Activated CD8-positive, alpha-beta T cell treated with anti-CD3 and anti-CD28 coated beads for 36 hours (primary cell): ENCODE measurements at regions not wholly inside any gene's neighbourhood (a gene's known extent, or its start where the extent isn't known, plus 50 kb on each side); places are given as distances from the start of the nearest gene placed in this dataset.

Experiments used
- ATAC-seq: fragments of 200-7000 bp; cut with Tn5 transposase; one replicate; pipeline ENCODE4 v1.10.0; 2021; ENCODE audit warnings: mild to moderate bottlenecking, moderate library complexity
- CTCF ChIA-PET: fragments of 350-600 bp; sonication (Branson Sonifier 250); formaldehyde crosslinking; loops from one replicate; lab custom pipeline; 2021; ENCODE audit warnings: antibody characterized with exemption; lab: Charles Lee
- POLR2A ChIA-PET: fragments of 350-600 bp; sonication (Branson Sonifier 250); formaldehyde crosslinking; loops from one replicate; lab custom pipeline; 2021; ENCODE audit warnings: antibody characterized with exemption; lab: Charles Lee
- DNase-seq: peaks from one replicate; pipeline ENCODE4 v3.0.0-alpha.2; 2020
- H3K27ac Mint-ChIP-seq: one replicate; pipeline ENCODE4 v1.8.0; 2021; ENCODE audit warnings: mild to moderate bottlenecking, mixed read lengths
- H3K27me3 Mint-ChIP-seq: one replicate; pipeline ENCODE4 v1.8.0; 2021; ENCODE audit warnings: mixed read lengths
- H3K36me3 Mint-ChIP-seq: one replicate; pipeline ENCODE4 v1.8.0; 2021; ENCODE audit warnings: low read depth, mixed read lengths
- H3K4me1 Mint-ChIP-seq: one replicate; pipeline ENCODE4 v1.8.0; 2021; ENCODE audit warnings: low read depth, mixed read lengths
- H3K4me3 Mint-ChIP-seq: one replicate; pipeline ENCODE4 v1.8.0; 2021; ENCODE audit warnings: mild to moderate bottlenecking, moderate library complexity, mixed read lengths
- H3K9me3 Mint-ChIP-seq: one replicate; pipeline ENCODE4 v1.8.0; 2021; ENCODE audit warnings: mixed read lengths
- CTCF ChIP-seq: fragments of 200-600 bp; IDR thresholded peaks from one replicate; pipeline ENCODE4 v1.8.0; 2022; ENCODE audit warnings: antibody characterized with exemption, mild to moderate bottlenecking
- intact Hi-C: fragments of 100-400 bp; cut with micrococcal nuclease; formaldehyde crosslinking; loops from one replicate; pipeline ENCODE4 v1.10.0; 2022

GRCh38 chr10:28849309-28849708 is 172.0 kb downstream of the BAMBI start:
- Mint-ChIP-seq H3K36me3 (no peaks in the 10 kb centered on the region), H3K4me3 (no peak overlapping the region), H3K9me3 (no peaks in the 10 kb centered on the region), H3K4me1 (no peaks in the 10 kb centered on the region), H3K27me3 (peaks cover 7% of the 10 kb centered on the region), H3K27ac (no peak overlapping the region)
- ATAC-seq (no peak), DNase-seq (no peak)
- ChIA-PET CTCF (no interaction called here), POLR2A (no interaction called here)
- no peak for TF ChIP-seq CTCF
- intact Hi-C loops, result no loop called here

GRCh38 chr10:28849821-28850220 is 172.5 kb downstream of the BAMBI start:
- H3K36me3 Mint-ChIP-seq, result no peaks in the 10 kb centered on the region
- ATAC-seq (no peak), DNase-seq (no peak)
- no peaks in the 10 kb centered on the region for H3K4me1 Mint-ChIP-seq
- ChIA-PET CTCF (no interaction called here), POLR2A (no interaction called here)
- no peak for TF ChIP-seq CTCF
- no peak overlapping the region for H3K4me3 Mint-ChIP-seq
- H3K27me3 Mint-ChIP-seq, result peaks cover 8% of the 10 kb centered on the region
- intact Hi-C loops, result no loop called here
- H3K27ac Mint-ChIP-seq, result no peak overlapping the region
- no peaks in the 10 kb centered on the region for H3K9me3 Mint-ChIP-seq

GRCh38 chr10:28850784-28851183 is 173.5 kb downstream of the BAMBI start:
- CTCF ChIA-PET, result no interaction called here
- DNase-seq, result no peak
- no peak for TF ChIP-seq CTCF
- no peaks in the 10 kb centered on the region for H3K36me3 Mint-ChIP-seq
- POLR2A ChIA-PET, result no interaction called here
- H3K27ac Mint-ChIP-seq, result no peak overlapping the region
- H3K27me3 Mint-ChIP-seq, result peaks cover 9% of the 10 kb centered on the region
- no peaks in the 10 kb centered on the region for H3K9me3 Mint-ChIP-seq
- H3K4me1 Mint-ChIP-seq, result no peaks in the 10 kb centered on the region
- intact Hi-C loops, result no loop called here
- ATAC-seq, result no peak
- no peak overlapping the region for H3K4me3 Mint-ChIP-seq

GRCh38 chr10:28853195-28853594 is 175.9 kb downstream of the BAMBI start:
- intact Hi-C loops, result no loop called here
- no peak for DNase-seq
- no peak overlapping the region for H3K4me3 Mint-ChIP-seq
- H3K9me3 Mint-ChIP-seq, result no peaks in the 10 kb centered on the region
- no peak overlapping the region for H3K27ac Mint-ChIP-seq
- H3K4me1 Mint-ChIP-seq, result no peaks in the 10 kb centered on the region
- ChIA-PET POLR2A (no interaction called here), CTCF (no interaction called here)
- no peak for ATAC-seq
- peaks cover 15% of the 10 kb centered on the region for H3K27me3 Mint-ChIP-seq
- H3K36me3 Mint-ChIP-seq, result no peaks in the 10 kb centered on the region
- no peak for TF ChIP-seq CTCF

GRCh38 chr10:28857164-28857563 is 179.8 kb downstream of the BAMBI start:
- Mint-ChIP-seq H3K27ac (no peak overlapping the region), H3K27me3 (peaks cover 14% of the 10 kb centered on the region), H3K36me3 (no peaks in the 10 kb centered on the region), H3K9me3 (no peaks in the 10 kb centered on the region), H3K4me3 (no peak overlapping the region), H3K4me1 (no peaks in the 10 kb centered on the region)
- ChIA-PET CTCF (no interaction called here), POLR2A (interaction anchor here (0.5 kb wide), 1 partner anchor 23 kb away, joined by 3 read pairs; no protein-coding TSS in a partner anchor)
- no peak for TF ChIP-seq CTCF
- DNase-seq, result no peak
- no peak for ATAC-seq
- intact Hi-C loops, result no loop called here
